GM12892 (cell line): ENCODE measurements at regions not wholly inside any gene's neighbourhood (a gene's known extent, or its start where the extent isn't known, plus 50 kb on each side); places are given as distances from the start of the nearest gene placed in this dataset.
"Not testable (repeated sequence)": the region's sequence is repeated elsewhere in the genome, so short reads cannot be mapped to it uniquely, and the experiment has no call there.

Source experiments
- POLR2A ChIP-seq: IDR thresholded peaks from 2 replicates; pipeline ENCODE4 v1.6.1; 2011; ENCODE audit warnings: low read depth, low read length, control low read depth
- POLR2AphosphoS5 ChIP-seq: IDR thresholded peaks from 2 replicates; pipeline ENCODE4 v1.6.1; 2011; ENCODE audit warnings: low read depth, low read length, control low read depth
- TAF1 ChIP-seq: IDR thresholded peaks from 2 replicates; pipeline ENCODE4 v1.6.1; 2011; ENCODE audit warnings: low read depth, mild to moderate bottlenecking, control low read depth, low read length, borderline replicate concordance

GRCh38 chr9:30942852-30943251 is 1441.6 kb upstream of the ACO1 start:
- not testable (repeated sequence) for TF ChIP-seq POLR2A, POLR2AphosphoS5, TAF1
